ENCODE measurements at regions not wholly inside any gene's neighbourhood (a gene's known extent, or its start where the extent isn't known, plus 50 kb on each side); places are given as distances from the start of the nearest gene placed in this dataset.

DNA sequence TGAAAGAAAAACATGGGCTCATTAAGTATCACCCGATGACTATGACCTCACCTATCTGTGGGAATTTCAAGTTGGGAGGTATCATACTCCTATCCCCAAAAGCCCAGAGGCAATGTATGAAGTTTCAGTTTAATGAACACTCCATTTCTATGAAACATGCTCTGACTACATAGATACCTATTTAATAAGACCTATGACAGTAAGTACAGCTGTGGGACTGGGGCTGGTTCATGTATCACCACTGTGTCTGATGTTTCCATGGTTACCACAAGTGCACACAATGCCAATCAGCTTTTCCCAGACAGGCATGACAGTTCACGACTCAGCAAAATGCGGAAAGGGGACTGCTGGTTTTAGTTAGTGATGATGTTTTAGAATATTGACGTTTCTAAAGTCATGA, 167.7 kb downstream of the SIPA1L2 start:
- Mint-ChIP-seq H3K4me3 (no peak overlapping the region), H3K27ac (no peak overlapping the region), H3K27me3 (no peaks in the 10 kb centered on the region), H3K36me3 (no peaks in the 10 kb centered on the region), H3K4me1 (peaks cover under 1 to 13% (median 3%) of the 10 kb centered on the region in 4 donors), H3K9me3 (no peaks in the 10 kb centered on the region)
- no peak for ATAC-seq
- no peak for DNase-seq
- POLR2A ChIA-PET, result no interaction called here

DNA sequence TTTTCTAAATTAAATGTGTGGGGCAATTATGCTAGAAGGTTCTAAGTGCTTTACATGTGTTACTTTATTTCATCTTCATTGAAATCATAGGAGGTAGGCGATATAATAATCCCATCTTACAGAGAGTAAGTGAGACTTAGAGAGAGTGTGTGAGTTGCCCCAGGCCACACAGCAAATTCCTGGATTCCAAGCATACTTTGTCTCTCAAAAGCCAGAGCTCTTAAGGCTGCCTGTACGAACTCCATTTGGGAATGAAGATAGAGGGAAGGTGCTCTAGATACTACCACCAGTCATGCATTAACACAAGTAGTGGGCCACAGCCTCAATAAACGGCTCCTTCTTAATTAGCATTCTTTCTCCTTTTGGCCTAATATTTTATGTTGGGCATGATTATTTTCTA, 170.1 kb downstream of the SIPA1L2 start:
- no peaks in the 10 kb centered on the region for H3K9me3 Mint-ChIP-seq
- H3K27ac Mint-ChIP-seq, result no peak overlapping the region
- peaks cover 0 to 15% (median 0%) of the 10 kb centered on the region in 4 donors for H3K4me1 Mint-ChIP-seq
- DNase-seq (no peak), ATAC-seq (no peak)
- peaks cover 0 to 3% (median 0%) of the 10 kb centered on the region in 3 donors for H3K36me3 Mint-ChIP-seq
- H3K4me3 Mint-ChIP-seq, result no peak overlapping the region
- POLR2A ChIA-PET, result no interaction called here
- no peaks in the 10 kb centered on the region for H3K27me3 Mint-ChIP-seq

DNA sequence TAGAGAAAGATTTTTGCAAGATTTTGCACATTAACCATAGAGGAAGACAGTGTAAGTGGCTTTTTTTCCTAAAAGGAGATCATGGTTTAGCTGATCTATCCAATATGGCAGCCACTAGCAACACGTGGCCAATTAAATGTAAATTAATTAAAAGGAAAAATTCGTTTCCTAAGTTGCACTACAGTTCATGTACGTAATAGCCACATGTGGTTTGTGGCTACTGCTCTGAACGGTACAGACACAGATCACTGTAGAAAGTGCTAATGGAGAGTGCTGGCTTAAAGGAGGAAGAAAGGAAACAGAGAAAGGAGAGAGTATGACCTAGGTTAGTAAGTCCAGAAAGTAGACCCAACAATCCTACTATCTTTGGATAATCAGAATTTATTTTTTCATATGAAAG, 170.8 kb downstream of the SIPA1L2 start:
- POLR2A ChIA-PET, result no interaction called here
- Mint-ChIP-seq H3K4me3 (no peak overlapping the region), H3K36me3 (peaks cover 0 to 5% (median 0%) of the 10 kb centered on the region in 3 donors), H3K27ac (no peak overlapping the region), H3K27me3 (no peaks in the 10 kb centered on the region), H3K4me1 (peaks cover 0 to 15% (median 0%) of the 10 kb centered on the region in 4 donors), H3K9me3 (no peaks in the 10 kb centered on the region)
- no peak for DNase-seq
- no peak for ATAC-seq

DNA sequence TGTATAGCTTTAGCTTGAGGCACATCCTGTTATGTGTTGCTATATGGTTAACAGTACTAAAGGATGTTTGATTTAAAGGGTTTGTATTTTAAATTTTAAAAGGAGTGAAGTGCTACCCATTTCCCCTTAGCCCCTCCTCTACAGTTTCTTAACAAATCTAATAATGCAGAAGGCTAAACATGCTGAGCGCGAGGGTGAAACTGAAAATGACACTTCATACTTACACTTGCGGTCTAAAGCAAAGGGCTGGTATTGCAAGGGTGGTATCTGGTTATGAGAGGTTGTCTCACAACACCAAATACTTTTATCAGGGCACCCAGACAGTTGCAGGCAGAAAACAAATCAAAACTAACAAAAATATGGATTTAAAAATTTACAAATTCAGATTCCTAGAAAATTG, 172.3 kb downstream of the SIPA1L2 start:
- peaks cover 0 to 15% (median 0%) of the 10 kb centered on the region in 4 donors for H3K4me1 Mint-ChIP-seq
- POLR2A ChIA-PET, result no interaction called here
- H3K9me3 Mint-ChIP-seq, result no peaks in the 10 kb centered on the region
- H3K4me3 Mint-ChIP-seq, result peak overlapping the region in 1 of 10 donors; percentile 30
- H3K27me3 Mint-ChIP-seq, result peaks cover 0 to 1% (median 0%) of the 10 kb centered on the region in 5 donors
- peaks cover 0 to 5% (median 0%) of the 10 kb centered on the region in 3 donors for H3K36me3 Mint-ChIP-seq
- ATAC-seq (no peak), DNase-seq (peak in 1 of 10 donors; percentile 7)
- H3K27ac Mint-ChIP-seq, result no peak overlapping the region

DNA sequence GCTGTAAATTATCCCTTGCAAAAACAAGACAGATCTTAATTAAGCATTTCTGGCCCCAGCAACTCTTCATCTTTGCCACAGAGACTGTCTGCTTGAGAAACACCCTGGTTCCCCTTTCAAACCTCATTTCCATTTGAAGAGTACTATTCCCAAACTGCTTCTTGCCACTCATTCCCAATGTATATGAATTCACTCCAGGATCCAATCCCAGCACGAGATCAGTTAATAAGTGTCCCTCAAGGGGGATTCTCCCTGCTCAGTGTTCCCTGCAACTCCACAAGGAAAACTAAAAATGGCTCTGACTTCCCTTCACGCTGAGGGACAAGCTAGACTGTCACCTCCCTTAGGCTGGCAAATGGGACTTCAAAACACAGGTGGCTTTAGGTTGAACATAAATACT, 173.2 kb downstream of the SIPA1L2 start:
- DNase-seq, result no peak
- Mint-ChIP-seq H3K4me1 (peaks cover 0 to 19% (median 0%) of the 10 kb centered on the region in 4 donors), H3K27me3 (peaks cover 0 to 2% (median 0%) of the 10 kb centered on the region in 5 donors), H3K9me3 (no peaks in the 10 kb centered on the region), H3K27ac (no peak overlapping the region), H3K4me3 (no peak overlapping the region), H3K36me3 (peaks cover 0 to 5% (median 0%) of the 10 kb centered on the region in 3 donors)
- POLR2A ChIA-PET, result no interaction called here
- no peak for ATAC-seq

DNA sequence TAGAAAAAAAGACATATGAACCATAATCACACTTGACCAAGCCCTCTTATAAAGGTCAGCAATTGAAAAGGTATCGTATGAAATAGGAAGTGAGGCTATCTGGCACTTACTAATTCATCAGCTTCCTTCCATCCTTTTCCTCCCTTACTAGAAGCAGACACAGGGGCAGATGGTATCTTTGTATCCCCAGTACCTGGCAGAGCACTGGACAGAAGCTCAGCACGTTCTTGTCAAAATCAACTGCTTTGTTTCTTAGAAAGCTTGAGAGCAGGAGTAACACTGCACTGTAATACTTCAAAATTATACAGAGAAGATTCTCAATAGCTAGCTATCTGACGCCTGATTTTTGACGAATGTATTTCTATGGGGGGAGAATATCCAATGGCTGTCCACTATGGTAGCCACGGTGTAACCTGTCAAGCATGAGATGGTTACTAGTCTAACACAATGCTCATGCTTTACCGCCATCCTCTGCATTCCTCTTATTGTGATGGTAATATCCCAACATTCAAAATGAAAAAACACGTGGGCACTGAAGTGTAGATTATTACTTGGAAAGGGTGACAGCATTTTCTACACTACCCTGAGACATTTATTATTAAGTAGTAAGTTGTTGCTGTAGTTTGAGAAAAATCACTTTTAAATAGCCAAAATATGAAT, 175.6 kb downstream of the SIPA1L2 start:
- no peak for ATAC-seq
- POLR2A ChIA-PET, result no interaction called here
- Mint-ChIP-seq H3K27me3 (peaks cover 0 to 3% (median 0%) of the 10 kb centered on the region in 5 donors), H3K4me3 (no peak overlapping the region), H3K4me1 (peaks cover 0 to 19% (median 0%) of the 10 kb centered on the region in 4 donors), H3K27ac (no peak overlapping the region), H3K9me3 (no peaks in the 10 kb centered on the region), H3K36me3 (peaks cover 0 to 5% (median 0%) of the 10 kb centered on the region in 3 donors)
- DNase-seq, result no peak

DNA sequence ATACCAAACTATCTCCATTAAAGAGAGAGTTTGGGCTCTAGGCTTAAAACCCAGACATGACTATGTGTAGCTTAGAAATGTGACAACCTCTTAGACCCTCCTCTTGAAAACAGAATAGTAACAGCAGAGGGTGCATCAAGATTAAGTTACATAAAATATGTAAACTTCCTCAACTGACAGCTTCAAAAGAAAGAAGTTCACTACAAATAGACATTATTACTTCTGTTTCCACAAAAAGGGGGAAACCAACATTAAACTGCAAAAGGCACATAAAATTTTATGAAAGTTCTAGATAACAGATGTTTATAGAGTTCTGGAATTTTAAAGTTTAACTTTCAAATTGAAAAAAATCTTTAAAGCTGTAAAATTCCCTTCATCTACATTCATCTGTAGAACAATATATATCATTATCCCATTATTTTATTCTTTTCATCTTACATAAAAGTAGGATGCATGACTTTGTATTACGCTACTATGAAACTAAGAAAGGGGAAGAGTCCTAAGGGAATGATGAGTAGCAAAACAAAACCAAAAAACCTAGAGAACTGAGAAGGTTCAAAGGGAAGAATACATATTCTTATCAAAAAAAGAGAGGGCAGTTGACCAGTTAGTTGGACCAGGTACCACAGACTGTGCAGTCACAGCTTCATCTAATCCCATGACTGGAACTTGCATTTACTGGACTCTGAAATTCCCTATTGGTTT, 177.0 kb downstream of the SIPA1L2 start:
- ATAC-seq, result no peak
- Mint-ChIP-seq H3K4me1 (peaks cover 0 to 14% (median 0%) of the 10 kb centered on the region in 4 donors), H3K4me3 (no peak overlapping the region), H3K27me3 (peaks cover 0 to 3% (median 0%) of the 10 kb centered on the region in 5 donors), H3K9me3 (no peaks in the 10 kb centered on the region), H3K27ac (no peak overlapping the region), H3K36me3 (peaks cover 0 to 5% (median 0%) of the 10 kb centered on the region in 3 donors)
- DNase-seq, result no peak
- POLR2A ChIA-PET, result no interaction called here

DNA sequence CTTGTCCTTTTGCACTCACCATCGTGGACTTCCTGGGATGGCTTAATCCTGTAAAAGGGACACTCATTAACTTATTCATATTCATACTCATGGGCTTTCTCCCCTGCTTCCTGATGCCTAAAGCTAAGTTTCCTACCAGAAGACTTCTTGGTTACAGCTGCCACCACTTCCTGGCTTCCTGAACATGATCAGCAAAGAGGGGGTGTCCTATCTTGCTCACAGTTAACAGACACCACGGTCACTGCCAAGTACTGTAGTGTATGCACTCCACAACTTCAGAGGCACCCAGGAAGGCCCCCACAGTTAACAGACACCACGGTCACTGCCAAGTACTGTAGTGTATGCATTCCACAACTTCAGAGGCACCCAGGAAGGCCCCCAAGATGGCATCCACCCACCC, 177.8 kb downstream of the SIPA1L2 start:
- Mint-ChIP-seq H3K4me3 (no peak overlapping the region), H3K36me3 (peaks cover 0 to 5% (median 0%) of the 10 kb centered on the region in 3 donors), H3K4me1 (peaks cover 0 to 7% (median 0%) of the 10 kb centered on the region in 4 donors), H3K9me3 (no peaks in the 10 kb centered on the region), H3K27me3 (peaks cover 0 to 3% (median 2%) of the 10 kb centered on the region in 5 donors), H3K27ac (no peak overlapping the region)
- ATAC-seq (no peak), DNase-seq (no peak)
- POLR2A ChIA-PET, result no interaction called here

DNA sequence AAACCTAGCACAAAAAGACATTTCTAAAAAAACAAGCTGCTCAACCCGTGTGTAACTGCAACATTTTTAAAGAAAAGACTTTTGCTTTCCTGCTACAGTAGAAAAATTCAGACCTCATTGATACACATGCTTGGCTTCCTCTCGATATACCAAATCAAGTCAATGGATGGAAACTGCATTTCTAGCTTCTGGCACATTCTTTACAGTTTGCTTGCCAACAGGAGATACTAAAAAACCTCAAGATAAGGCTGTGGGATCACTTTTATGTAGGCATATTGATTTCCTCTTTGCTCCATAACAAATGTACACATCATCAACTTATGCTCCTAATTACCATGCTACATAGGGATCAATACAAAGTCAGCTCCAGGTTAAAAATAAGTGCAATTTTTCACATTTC, 178.4 kb downstream of the SIPA1L2 start:
- Mint-ChIP-seq H3K9me3 (no peaks in the 10 kb centered on the region), H3K4me3 (no peak overlapping the region), H3K4me1 (peaks cover 0 to 4% (median 0%) of the 10 kb centered on the region in 4 donors), H3K27me3 (peaks cover 0 to 3% (median 2%) of the 10 kb centered on the region in 5 donors), H3K27ac (no peak overlapping the region), H3K36me3 (peaks cover 0 to 5% (median 0%) of the 10 kb centered on the region in 3 donors)
- ATAC-seq (no peak), DNase-seq (no peak)
- POLR2A ChIA-PET, result no interaction called here

DNA sequence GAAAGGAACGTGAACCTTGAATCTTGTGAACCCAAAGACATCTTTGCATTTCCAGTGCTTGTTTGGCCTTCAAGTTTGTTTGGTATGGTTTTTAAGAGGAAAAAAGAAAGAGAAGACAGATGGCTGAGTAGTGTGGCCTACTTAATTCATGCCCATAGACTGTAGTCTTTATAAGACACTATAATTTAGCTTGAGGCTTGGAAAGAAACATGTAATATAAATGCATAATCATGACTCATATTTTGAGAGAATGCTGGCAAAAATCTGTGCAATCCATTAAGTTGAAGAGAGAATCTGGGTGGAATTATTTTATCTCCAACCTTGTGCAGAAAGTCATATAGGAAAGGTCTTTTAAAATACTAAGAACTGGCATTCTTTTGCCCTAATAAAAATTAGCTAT, 179.3 kb downstream of the SIPA1L2 start:
- peaks cover 0 to 5% (median 0%) of the 10 kb centered on the region in 3 donors for H3K36me3 Mint-ChIP-seq
- H3K4me3 Mint-ChIP-seq, result no peak overlapping the region
- ATAC-seq (no peak), DNase-seq (no peak)
- H3K9me3 Mint-ChIP-seq, result no peaks in the 10 kb centered on the region
- POLR2A ChIA-PET, result no interaction called here
- no peak overlapping the region for H3K27ac Mint-ChIP-seq
- peaks cover 0 to 3% (median 2%) of the 10 kb centered on the region in 5 donors for H3K27me3 Mint-ChIP-seq
- H3K4me1 Mint-ChIP-seq, result peaks cover 0 to 3% (median 0%) of the 10 kb centered on the region in 4 donors

DNA sequence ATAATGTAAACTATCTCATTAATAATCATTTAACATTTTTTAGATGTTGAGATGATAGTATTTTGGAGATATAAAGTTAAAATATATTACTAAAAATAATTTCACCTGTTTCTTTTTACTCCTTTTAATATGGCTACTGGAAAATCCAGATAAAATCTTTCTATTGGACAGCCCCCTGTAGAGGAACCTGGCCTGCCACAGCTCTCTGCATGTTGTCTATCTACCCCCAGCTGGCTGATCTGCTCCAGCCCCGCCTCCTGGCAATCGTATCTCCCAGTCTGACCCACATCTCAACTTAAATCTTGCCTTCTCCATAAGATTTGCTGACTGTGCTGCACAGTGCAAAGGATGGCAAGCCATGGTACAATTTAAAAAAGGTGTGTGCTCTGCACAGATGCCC, 182.8 kb downstream of the SIPA1L2 start:
- no peak for DNase-seq
- Mint-ChIP-seq H3K27ac (no peak overlapping the region), H3K9me3 (no peaks in the 10 kb centered on the region), H3K36me3 (no peaks in the 10 kb centered on the region), H3K27me3 (peaks cover 0 to 3% (median 2%) of the 10 kb centered on the region in 5 donors), H3K4me3 (no peak overlapping the region), H3K4me1 (peaks cover 0 to 2% (median 0%) of the 10 kb centered on the region in 4 donors)
- no peak for ATAC-seq
- POLR2A ChIA-PET, result no interaction called here

DNA sequence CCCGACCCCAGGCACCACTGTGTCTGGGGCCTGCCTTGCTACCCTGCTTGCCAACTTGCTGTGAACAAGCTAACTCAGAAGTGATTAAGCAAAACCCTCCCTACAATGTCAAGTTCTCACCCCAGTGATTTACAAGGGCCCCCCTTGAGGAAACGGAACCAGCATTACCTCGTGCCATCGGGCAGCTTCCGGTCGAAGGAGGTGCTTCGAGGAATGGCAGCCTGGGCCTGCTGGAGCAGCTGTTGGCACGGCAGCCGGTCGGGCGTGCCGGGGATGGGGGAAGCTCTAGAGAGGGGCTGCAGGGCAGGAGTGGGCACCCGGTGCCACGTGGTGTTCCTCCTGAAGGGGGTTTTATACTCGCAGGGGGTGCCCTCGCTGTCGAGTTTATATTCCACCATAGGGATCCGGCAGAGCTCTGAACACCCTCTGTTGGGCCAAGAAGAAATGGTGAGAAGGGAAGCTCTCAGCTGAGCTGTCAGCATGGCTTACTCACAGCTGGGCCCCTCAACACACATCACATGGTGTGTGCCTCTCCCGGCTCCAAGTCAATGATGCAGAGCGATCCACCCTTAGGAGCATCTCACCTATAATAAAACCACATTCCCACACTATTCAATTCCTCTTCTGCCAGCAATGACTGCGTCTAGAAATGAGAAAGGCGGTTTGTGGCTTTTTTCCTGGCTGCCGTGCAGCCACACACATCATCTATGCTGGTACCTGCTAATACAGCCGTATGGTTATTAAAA, 184.4 kb downstream of the SIPA1L2 start:
- no peak overlapping the region for H3K27ac Mint-ChIP-seq
- no peak for DNase-seq
- no peak overlapping the region for H3K4me3 Mint-ChIP-seq
- no peak for ATAC-seq
- POLR2A ChIA-PET, result no interaction called here
- no peaks in the 10 kb centered on the region for H3K36me3 Mint-ChIP-seq
- H3K27me3 Mint-ChIP-seq, result peaks cover 0 to 3% (median 0%) of the 10 kb centered on the region in 5 donors
- H3K4me1 Mint-ChIP-seq, result no peaks in the 10 kb centered on the region
- no peaks in the 10 kb centered on the region for H3K9me3 Mint-ChIP-seq

DNA sequence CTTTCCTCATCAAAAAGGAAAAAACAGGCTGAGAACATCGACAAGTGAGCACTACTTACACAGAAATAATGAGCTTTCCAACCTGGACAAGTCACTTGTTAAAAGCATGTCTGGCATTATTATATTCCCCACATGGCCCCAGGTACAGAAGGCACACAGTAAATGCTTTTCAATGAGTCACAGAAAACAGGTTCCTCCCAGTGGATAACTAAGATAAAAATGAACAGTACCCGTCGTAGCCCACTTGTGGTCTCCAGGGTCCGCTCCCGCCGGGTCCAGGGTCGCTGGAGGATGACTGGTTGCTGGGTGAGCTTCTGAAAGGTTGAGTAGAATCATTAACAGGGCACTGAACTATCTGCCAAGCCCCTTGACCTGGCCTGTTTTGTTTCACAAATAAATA, 186.6 kb downstream of the SIPA1L2 start:
- POLR2A ChIA-PET, result no interaction called here
- ATAC-seq (no peak), DNase-seq (no peak)
- no peak overlapping the region for H3K4me3 Mint-ChIP-seq
- peaks cover 0 to 2% (median 0%) of the 10 kb centered on the region in 4 donors for H3K4me1 Mint-ChIP-seq
- H3K36me3 Mint-ChIP-seq, result no peaks in the 10 kb centered on the region
- H3K9me3 Mint-ChIP-seq, result no peaks in the 10 kb centered on the region
- H3K27me3 Mint-ChIP-seq, result peaks cover 0 to 3% (median 0%) of the 10 kb centered on the region in 5 donors
- no peak overlapping the region for H3K27ac Mint-ChIP-seq
